ENCODE measurements at regions not wholly inside any gene's neighbourhood (a gene's known extent, or its start where the extent isn't known, plus 50 kb on each side); places are given as distances from the start of the nearest gene placed in this dataset.

DNA sequence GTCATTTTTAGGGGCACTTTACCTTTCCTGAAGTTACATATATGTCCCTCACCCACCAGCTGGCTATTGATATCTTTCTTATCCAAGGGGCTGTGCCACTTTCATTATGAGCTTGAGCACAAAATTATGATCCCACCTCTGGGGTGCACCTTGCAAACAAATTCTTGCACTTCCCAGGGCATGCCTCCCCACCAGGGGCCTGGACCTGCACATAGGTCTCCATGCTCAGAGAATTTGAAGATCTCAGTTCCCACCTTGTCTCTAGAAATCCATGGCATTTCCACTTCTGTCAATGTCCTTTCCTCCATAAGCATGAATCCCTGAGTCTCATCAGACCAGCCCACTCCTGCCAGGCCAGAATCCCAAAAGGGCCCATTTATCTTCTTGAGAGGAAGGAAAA lies 449.1 kb upstream of the REG3G start:
- TF ChIP-seq, protein P1, sequence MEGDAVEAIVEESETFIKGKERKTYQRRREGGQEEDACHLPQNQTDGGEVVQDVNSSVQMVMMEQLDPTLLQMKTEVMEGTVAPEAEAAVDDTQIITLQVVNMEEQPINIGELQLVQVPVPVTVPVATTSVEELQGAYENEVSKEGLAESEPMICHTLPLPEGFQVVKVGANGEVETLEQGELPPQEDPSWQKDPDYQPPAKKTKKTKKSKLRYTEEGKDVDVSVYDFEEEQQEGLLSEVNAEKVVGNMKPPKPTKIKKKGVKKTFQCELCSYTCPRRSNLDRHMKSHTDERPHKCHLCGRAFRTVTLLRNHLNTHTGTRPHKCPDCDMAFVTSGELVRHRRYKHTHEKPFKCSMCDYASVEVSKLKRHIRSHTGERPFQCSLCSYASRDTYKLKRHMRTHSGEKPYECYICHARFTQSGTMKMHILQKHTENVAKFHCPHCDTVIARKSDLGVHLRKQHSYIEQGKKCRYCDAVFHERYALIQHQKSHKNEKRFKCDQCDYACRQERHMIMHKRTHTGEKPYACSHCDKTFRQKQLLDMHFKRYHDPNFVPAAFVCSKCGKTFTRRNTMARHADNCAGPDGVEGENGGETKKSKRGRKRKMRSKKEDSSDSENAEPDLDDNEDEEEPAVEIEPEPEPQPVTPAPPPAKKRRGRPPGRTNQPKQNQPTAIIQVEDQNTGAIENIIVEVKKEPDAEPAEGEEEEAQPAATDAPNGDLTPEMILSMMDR (IDR thresholded peaks at IDR 0.05; ENCODE audit: unreplicated experiment), result no peak
- no peak for DNase-seq (ENCODE audit: low spot score, unreplicated experiment)
- H3K27ac Mint-ChIP-seq, result no peak overlapping the region
- H3K36me3 Mint-ChIP-seq (ENCODE audit: insufficient read depth), result no peaks in the 10 kb centered on the region
- H3K4me3 Mint-ChIP-seq (ENCODE audit: low read depth), result no peak overlapping the region
- H3K27me3 Mint-ChIP-seq, result no peaks in the 10 kb centered on the region
- no peaks in the 10 kb centered on the region for H3K9me3 Mint-ChIP-seq (ENCODE audit: low read depth)
- H3K4me1 Mint-ChIP-seq (ENCODE audit: low read depth), result no peaks in the 10 kb centered on the region

DNA sequence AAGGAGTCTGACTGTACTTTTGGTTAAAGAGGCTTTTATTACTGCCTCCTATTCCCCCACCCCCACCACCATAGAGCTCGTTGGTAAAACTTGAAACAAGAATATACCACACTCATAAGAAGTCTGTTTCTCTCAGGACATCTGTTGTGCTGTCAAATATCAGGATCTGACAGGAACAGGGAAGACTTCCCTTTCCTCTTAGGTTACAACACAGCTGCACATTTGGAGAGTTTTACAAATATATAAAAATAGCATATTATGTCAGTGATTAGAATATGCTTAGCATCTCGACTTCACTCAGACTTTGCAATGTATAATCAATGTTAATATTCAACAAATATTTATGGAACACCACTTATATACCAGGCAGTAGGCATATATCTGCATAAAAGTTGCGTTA lies 439.6 kb upstream of the REG3G start:
- Mint-ChIP-seq H3K4me3 (ENCODE audit: low read depth) (no peak overlapping the region), H3K27me3 (no peaks in the 10 kb centered on the region), H3K27ac (no peak overlapping the region), H3K36me3 (ENCODE audit: insufficient read depth) (no peaks in the 10 kb centered on the region), H3K9me3 (ENCODE audit: low read depth) (no peaks in the 10 kb centered on the region), H3K4me1 (ENCODE audit: low read depth) (no peaks in the 10 kb centered on the region)
- DNase-seq (ENCODE audit: low spot score, unreplicated experiment), result no peak
- TF ChIP-seq, protein P1 (IDR thresholded peaks at IDR 0.05; ENCODE audit: unreplicated experiment), result no peak

DNA sequence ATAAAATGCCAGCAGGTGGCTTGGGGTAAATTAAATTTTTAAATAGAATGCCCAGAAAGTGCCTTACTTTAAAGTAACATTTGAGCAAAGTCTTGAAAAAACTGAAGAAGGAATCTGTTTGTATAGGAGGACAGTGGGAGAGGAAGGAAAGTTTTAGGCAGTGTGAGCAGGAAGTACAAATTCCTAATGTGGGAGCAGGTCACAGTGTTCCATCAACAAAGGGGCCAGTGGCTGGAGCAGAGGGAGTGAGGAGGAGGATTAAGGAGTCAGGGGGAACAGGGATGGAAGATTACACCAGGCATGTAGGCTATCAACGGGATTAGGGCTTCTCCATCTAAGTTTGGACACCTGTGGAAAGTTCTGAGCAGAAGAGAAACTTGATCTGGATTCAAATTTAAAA lies 439.2 kb upstream of the REG3G start:
- no peaks in the 10 kb centered on the region for H3K4me1 Mint-ChIP-seq (ENCODE audit: low read depth)
- H3K36me3 Mint-ChIP-seq (ENCODE audit: insufficient read depth), result no peaks in the 10 kb centered on the region
- no peak overlapping the region for H3K4me3 Mint-ChIP-seq (ENCODE audit: low read depth)
- H3K27ac Mint-ChIP-seq, result no peak overlapping the region
- H3K9me3 Mint-ChIP-seq (ENCODE audit: low read depth), result no peaks in the 10 kb centered on the region
- TF ChIP-seq, protein P1 (IDR thresholded peaks at IDR 0.05; ENCODE audit: unreplicated experiment), result no peak
- H3K27me3 Mint-ChIP-seq, result no peaks in the 10 kb centered on the region
- DNase-seq (ENCODE audit: low spot score, unreplicated experiment), result no peak

DNA sequence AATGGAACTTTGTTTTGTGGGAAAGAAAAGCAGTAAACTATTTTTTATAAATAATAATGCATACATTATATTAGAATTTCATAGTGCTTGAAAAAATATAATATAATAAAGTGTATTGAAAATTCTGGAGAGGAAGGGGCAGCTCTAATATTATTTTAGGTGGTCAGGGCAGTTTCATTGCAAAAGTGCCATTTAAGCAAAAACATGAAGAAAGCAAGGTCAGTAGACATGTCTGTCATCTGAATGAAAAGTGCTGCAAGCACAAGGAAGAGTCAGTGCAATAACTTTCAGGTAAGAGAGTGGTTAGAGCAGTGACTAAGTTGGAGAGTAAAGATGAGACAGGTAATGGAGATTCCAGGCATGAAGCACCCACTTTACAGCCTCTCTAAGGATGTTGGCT lies 435.6 kb upstream of the REG3G start:
- Mint-ChIP-seq H3K36me3 (ENCODE audit: insufficient read depth) (no peaks in the 10 kb centered on the region), H3K9me3 (ENCODE audit: low read depth) (no peaks in the 10 kb centered on the region), H3K4me1 (ENCODE audit: low read depth) (no peaks in the 10 kb centered on the region), H3K27me3 (no peaks in the 10 kb centered on the region), H3K4me3 (ENCODE audit: low read depth) (no peak overlapping the region), H3K27ac (no peak overlapping the region)
- TF ChIP-seq, protein P1 (IDR thresholded peaks at IDR 0.05; ENCODE audit: unreplicated experiment), result no peak
- DNase-seq (ENCODE audit: low spot score, unreplicated experiment), result no peak

DNA sequence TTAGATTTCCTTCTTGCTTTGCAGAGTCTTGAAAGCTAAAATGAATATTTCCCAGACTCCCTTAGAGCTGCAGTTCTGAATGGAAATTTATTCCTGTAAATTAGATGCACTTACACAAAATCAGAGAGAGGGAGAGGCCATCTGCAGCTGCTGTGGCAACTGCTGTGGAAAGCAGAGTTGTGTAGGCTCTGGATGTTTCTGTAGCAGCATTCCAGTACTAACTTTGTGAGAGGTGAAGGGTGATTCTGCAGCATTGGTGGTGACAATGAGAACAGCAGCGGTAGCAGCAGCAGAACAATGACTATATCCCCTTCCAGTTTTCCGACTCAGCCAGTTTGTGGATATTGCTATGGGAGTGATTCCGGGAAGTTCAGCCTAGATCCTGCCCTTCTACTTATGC lies 433.0 kb upstream of the REG3G start:
- Mint-ChIP-seq H3K27me3 (no peaks in the 10 kb centered on the region), H3K9me3 (ENCODE audit: low read depth) (no peaks in the 10 kb centered on the region)

More for the DNA sequence above, 433.0 kb upstream of the REG3G start:
- Mint-ChIP-seq H3K27ac (no peak overlapping the region), H3K4me1 (ENCODE audit: low read depth) (no peaks in the 10 kb centered on the region), H3K4me3 (ENCODE audit: low read depth) (no peak overlapping the region), H3K36me3 (ENCODE audit: insufficient read depth) (no peaks in the 10 kb centered on the region)
- DNase-seq (ENCODE audit: low spot score, unreplicated experiment), result no peak
- TF ChIP-seq, protein P1 (IDR thresholded peaks at IDR 0.05; ENCODE audit: unreplicated experiment), result no peak
